ENCODE measurements at regions not wholly inside any gene's neighbourhood (a gene's known extent, or its start where the extent isn't known, plus 50 kb on each side); places are given as distances from the start of the nearest gene placed in this dataset.

DNA sequence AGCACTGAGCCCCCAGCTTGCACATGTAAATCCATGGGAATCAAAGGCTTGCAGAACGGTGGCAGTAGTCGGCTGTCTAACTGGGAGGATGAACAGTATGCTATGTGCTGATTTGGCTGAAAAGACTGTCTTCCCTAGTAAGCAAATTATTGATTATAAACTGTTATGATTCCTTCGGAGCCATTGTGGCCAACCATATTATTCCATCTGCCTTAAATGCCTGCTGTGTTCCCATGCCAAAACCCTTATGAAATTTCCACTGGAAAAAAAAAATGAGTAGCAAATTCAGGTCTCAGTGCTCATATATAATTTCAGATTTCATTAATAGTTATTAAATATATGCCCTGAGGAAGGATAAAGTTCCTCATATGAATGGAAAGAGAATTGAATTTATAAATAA is 132.7 kb upstream of the MID1 start:
- TF ChIP-seq, protein P1, sequence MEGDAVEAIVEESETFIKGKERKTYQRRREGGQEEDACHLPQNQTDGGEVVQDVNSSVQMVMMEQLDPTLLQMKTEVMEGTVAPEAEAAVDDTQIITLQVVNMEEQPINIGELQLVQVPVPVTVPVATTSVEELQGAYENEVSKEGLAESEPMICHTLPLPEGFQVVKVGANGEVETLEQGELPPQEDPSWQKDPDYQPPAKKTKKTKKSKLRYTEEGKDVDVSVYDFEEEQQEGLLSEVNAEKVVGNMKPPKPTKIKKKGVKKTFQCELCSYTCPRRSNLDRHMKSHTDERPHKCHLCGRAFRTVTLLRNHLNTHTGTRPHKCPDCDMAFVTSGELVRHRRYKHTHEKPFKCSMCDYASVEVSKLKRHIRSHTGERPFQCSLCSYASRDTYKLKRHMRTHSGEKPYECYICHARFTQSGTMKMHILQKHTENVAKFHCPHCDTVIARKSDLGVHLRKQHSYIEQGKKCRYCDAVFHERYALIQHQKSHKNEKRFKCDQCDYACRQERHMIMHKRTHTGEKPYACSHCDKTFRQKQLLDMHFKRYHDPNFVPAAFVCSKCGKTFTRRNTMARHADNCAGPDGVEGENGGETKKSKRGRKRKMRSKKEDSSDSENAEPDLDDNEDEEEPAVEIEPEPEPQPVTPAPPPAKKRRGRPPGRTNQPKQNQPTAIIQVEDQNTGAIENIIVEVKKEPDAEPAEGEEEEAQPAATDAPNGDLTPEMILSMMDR (IDR thresholded peaks at IDR 0.05) = no peak
- TF ChIP-seq POLR2A (IDR thresholded peaks at IDR 0.05) = no peak
- TF ChIP-seq EP300 (IDR thresholded peaks at IDR 0.05) = no peak
- no peak for TF ChIP-seq POLR2AphosphoS5 (IDR thresholded peaks at IDR 0.05)
